ENCODE measurements at regions not wholly inside any gene's neighbourhood (a gene's known extent, or its start where the extent isn't known, plus 50 kb on each side); places are given as distances from the start of the nearest gene placed in this dataset.

GRCh38 chr20:11214256-11214840 lies 540.5 kb upstream of the JAG1 start:
- no peak overlapping the region for H3K27ac ChIP-seq (ENCODE audit: insufficient read depth, low read length)
- no peak overlapping the region for H3K4me2 ChIP-seq (ENCODE audit: low read depth, low read length)
- no peaks in the 10 kb centered on the region for H3K36me3 ChIP-seq (ENCODE audit: control insufficient read depth, insufficient read depth, low read length)
- TF ChIP-seq FOS (IDR thresholded peaks at IDR 0.05; ENCODE audit: low read depth, low read length) (no peak), ELK1 (IDR thresholded peaks at IDR 0.05; ENCODE audit: borderline replicate concordance, low read depth, low read length) (no peak), RCOR1 (IDR thresholded peaks at IDR 0.05; ENCODE audit: insufficient replicate concordance, low read length) (no peak)
- H3K18ac ChIP-seq (ENCODE audit: low read depth, low read length): peak overlapping the region; percentile 66
- no peak overlapping the region for H3K56ac ChIP-seq (ENCODE audit: extremely low read depth, insufficient read depth, low read length)
- H3K79me1 ChIP-seq (ENCODE audit: low read depth in 1 of 2, low read length in 2 of 2): no peaks in the 10 kb centered on the region
- dilution Hi-C loops (cut with HindIII; ENCODE audit: low sequenced_read_pairs, unreplicated experiment) (no loop called here), intact Hi-C loops (cut with micrococcal nuclease) (no loop called here), in situ Hi-C loops (cut with MboI; ENCODE audit: low sequenced_read_pairs) (no loop called here)
- H4K91ac ChIP-seq (ENCODE audit: insufficient read depth, low read depth, low read length): peak overlapping the region; percentile 50; the same call in 1 of the 2 replicates
- no peaks in the 10 kb centered on the region for H4K20me1 ChIP-seq (ENCODE audit: insufficient read depth, low read length)
- BruUV-seq (replicated peaks): no TSS peak
- ChIA-PET CTCF (interaction anchor here (0.7 to 2.8 kb wide), 3 partner anchors 9 to 543 kb away, joined by 3 to 10 read pairs (median 3); no protein-coding TSS in a partner anchor), POLR2A (ENCODE audit: unreplicated experiment) (no interaction called here)
- peak overlapping the region; percentile 61 for H3K14ac ChIP-seq (replicated peaks; ENCODE audit: low read depth, low read length)
- DNase-seq (no peak), ATAC-seq (ENCODE audit: low read depth) (no peak)
- peaks cover 12% of the 10 kb centered on the region for H3K4me1 ChIP-seq (ENCODE audit: control insufficient read depth, insufficient read depth, low read length)
- peak overlapping the region; percentile 29 to 57; a peak in 2 of 4 replicates for H4K8ac ChIP-seq (ENCODE audit: low read depth in 2 of 2, low read length in 2 of 2)
- H3K23ac ChIP-seq (ENCODE audit: low read depth, low read length): no peak overlapping the region
- peak overlapping the region; percentile 83 for H2BK20ac ChIP-seq (ENCODE audit: low read depth, low read length)
- H3K9me1 ChIP-seq (ENCODE audit: insufficient read depth, low read length): peaks cover 11% of the 10 kb centered on the region
- peak overlapping the region; percentile 71 for H3K4ac ChIP-seq (ENCODE audit: low read depth, low read length)
- H3K4me3 ChIP-seq (ENCODE audit: insufficient read depth, low read depth, low read length): no peak overlapping the region
- peak overlapping the region; percentile 59 for H2AK5ac ChIP-seq (ENCODE audit: low read depth, low read length)
- no peaks in the 10 kb centered on the region for H3K9me3 ChIP-seq (ENCODE audit: control insufficient read depth, insufficient read depth, low read length)
- peak overlapping the region; percentile 91 for H2BK15ac ChIP-seq (ENCODE audit: low read depth, low read length)
- WGBS, 2 experiments (ENCODE audit: extremely low coverage in 2 of 2, insufficient read length in 1 of 2): no CpG with 5 or more reads among the region's 6 CpGs
- H4K5ac ChIP-seq (ENCODE audit: low read depth, low read length): peak overlapping the region; percentile 93
- peak overlapping the region; percentile 78 for H2BK120ac ChIP-seq (ENCODE audit: low read depth, low read length)
- H3K27me3 ChIP-seq (ENCODE audit: control insufficient read depth, insufficient read depth, low read length): no peaks in the 10 kb centered on the region
- no peak overlapping the region for H3K9ac ChIP-seq (ENCODE audit: low read depth, low read length)
- no peak overlapping the region for H2BK5ac ChIP-seq (ENCODE audit: low read depth, low read length, poor library complexity, severe bottlenecking)
- H2AFZ ChIP-seq (replicated peaks; ENCODE audit: low read length, poor library complexity): peak overlapping the region; percentile 19
- H2AK9ac ChIP-seq (replicated peaks; ENCODE audit: low read depth, low read length, poor library complexity): no peak overlapping the region
